GM23248 (cell line): ENCODE measurements at regions not wholly inside any gene's neighbourhood (a gene's known extent, or its start where the extent isn't known, plus 50 kb on each side); places are given as distances from the start of the nearest gene placed in this dataset.

ENCODE experiments used
- EZH2 ChIP-seq: fragments of 200-600 bp; sonication (generic); IDR thresholded peaks from 2 replicates; pipeline ENCODE4 v1.6.1; 2018; ENCODE audit warnings: antibody characterized with exemption, mild to moderate bottlenecking; ENCODE audit not compliant: insufficient read depth, poor library complexity, severe bottlenecking
- EZH2phosphoT487 ChIP-seq: fragments of 200-600 bp; sonication (generic); IDR thresholded peaks from 2 replicates; pipeline ENCODE4 v1.6.1; 2018; ENCODE audit warnings: antibody characterized with exemption, moderate library complexity, mild to moderate bottlenecking, low read depth; ENCODE audit not compliant: insufficient read depth

- TF ChIP-seq EZH2phosphoT487 (no peak), EZH2 (no peak)
These were observed 144.9 kb upstream of the CCDC196 start for GRCh38 chr14:66341239-66341638.
